ENCODE measurements at regions not wholly inside any gene's neighbourhood (a gene's known extent, or its start where the extent isn't known, plus 50 kb on each side); places are given as distances from the start of the nearest gene placed in this dataset.

DNA sequence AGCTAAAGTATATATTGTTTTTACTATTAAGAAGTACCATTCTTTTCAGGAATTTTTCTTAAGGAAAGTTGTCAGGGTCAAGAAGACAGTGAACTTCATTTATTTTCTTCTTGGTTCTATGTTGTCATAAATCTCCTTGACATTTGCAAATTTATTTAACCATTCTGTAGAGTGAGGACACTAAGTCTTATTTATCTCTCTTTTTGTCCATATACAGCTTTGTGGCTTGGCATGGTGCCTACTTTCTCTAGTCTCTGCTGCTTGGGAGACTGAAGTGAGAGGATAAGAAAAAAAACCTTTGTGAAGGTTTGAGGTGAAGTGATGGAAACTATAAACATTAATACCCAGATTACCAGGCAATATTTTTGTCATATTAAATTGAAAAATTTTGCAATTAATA, 1389.4 kb downstream of the SUCLG1 start:
- TF ChIP-seq POLR2A (IDR thresholded peaks at IDR 0.05) = no peak
- TF ChIP-seq, protein P1, sequence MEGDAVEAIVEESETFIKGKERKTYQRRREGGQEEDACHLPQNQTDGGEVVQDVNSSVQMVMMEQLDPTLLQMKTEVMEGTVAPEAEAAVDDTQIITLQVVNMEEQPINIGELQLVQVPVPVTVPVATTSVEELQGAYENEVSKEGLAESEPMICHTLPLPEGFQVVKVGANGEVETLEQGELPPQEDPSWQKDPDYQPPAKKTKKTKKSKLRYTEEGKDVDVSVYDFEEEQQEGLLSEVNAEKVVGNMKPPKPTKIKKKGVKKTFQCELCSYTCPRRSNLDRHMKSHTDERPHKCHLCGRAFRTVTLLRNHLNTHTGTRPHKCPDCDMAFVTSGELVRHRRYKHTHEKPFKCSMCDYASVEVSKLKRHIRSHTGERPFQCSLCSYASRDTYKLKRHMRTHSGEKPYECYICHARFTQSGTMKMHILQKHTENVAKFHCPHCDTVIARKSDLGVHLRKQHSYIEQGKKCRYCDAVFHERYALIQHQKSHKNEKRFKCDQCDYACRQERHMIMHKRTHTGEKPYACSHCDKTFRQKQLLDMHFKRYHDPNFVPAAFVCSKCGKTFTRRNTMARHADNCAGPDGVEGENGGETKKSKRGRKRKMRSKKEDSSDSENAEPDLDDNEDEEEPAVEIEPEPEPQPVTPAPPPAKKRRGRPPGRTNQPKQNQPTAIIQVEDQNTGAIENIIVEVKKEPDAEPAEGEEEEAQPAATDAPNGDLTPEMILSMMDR (IDR thresholded peaks at IDR 0.05) = no peak
